AG09319 (cell line): ENCODE measurements at regions not wholly inside any gene's neighbourhood (a gene's known extent, or its start where the extent isn't known, plus 50 kb on each side); places are given as distances from the start of the nearest gene placed in this dataset.

Source experiments
- DNase-seq: peaks from one replicate; pipeline ENCODE4 v3.0.0-alpha.2; 2010; ENCODE audit warnings: low read depth; ENCODE audit errors: extremely low read depth
- TF ChIP-seq, protein P1 (sequence below): IDR thresholded peaks from 2 replicates; pipeline ENCODE4 v1.5.1; 2011; ENCODE audit warnings: low read depth, mild to moderate bottlenecking, inconsistent platforms, low read length, moderate library complexity

DNA sequence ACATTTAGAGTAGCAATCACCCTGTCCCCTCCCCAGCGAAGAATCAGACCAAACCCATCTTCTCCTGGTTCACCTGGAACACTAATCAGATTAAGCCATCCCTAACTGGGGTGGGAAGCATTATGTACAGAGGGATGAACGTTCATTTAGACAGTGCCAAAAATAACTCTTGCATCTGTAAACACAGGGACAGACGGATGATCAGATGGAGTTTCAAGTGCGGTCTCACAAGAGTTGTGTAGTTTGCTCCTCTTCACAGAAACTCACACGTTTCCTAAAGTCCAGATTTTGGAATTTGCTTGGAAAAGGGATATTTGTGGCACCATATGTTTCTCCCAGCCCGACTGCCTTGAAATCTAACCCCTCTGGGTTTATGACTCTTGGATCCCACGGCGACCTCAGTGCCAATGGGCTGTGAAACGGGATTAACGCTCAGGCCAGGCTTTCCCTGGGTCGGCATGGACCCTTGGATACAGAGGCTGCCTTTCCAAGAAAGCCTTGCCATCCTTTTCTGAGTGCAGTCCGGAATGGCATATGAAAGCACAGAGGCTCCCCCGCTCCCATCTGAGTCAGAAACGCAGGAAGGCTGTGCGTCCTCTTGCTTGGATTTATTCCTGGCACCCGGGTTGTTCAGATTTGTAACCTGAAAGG lies 293.2 kb upstream of the HABP2 start:
- DNase-seq = no peak
- TF ChIP-seq, protein P1, sequence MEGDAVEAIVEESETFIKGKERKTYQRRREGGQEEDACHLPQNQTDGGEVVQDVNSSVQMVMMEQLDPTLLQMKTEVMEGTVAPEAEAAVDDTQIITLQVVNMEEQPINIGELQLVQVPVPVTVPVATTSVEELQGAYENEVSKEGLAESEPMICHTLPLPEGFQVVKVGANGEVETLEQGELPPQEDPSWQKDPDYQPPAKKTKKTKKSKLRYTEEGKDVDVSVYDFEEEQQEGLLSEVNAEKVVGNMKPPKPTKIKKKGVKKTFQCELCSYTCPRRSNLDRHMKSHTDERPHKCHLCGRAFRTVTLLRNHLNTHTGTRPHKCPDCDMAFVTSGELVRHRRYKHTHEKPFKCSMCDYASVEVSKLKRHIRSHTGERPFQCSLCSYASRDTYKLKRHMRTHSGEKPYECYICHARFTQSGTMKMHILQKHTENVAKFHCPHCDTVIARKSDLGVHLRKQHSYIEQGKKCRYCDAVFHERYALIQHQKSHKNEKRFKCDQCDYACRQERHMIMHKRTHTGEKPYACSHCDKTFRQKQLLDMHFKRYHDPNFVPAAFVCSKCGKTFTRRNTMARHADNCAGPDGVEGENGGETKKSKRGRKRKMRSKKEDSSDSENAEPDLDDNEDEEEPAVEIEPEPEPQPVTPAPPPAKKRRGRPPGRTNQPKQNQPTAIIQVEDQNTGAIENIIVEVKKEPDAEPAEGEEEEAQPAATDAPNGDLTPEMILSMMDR = no peak

DNA sequence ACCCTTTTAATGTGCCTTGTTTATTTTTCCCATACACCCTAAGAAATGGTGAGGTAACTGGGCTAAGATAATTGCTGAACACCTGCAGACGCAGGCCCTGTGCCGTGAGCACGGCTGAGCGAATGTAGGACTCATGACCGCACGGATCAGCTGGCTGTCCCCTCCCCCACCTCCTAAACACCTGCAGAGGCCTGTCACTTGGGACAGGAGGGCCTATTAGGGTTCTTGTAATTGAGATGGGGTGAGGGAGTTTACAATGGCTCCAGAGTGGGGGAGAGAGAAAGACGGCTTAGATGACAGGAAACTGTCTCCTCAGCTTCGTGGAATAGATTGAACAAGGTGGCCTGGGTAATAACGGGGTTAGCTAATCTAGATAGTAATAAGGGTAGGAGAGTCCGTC lies 291.7 kb upstream of the HABP2 start:
- no peak for DNase-seq
- TF ChIP-seq, protein P1 = no peak

DNA sequence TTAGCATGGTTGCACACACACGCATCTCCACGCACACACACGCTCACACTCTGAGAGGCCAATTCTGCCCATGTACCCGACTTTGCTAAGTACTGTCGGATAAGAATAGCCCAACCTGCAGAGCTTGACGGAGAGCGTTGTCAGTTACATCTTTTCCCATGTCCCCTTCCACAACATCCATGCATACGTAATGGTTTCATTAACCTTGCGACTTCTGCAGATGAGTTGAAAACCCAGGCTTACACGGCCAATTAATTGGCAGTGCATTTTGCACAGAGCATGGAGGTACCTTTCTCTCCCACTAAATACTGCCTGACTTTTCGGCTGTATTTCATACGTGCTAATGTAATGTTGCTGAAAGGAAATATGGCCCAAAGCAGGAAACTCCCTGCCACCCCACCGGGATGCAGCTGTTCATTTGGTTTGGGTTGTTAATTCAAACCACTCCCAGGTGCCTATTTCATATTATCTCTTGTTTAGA lies 291.2 kb upstream of the HABP2 start:
- TF ChIP-seq, protein P1 = no peak
- DNase-seq = no peak

DNA sequence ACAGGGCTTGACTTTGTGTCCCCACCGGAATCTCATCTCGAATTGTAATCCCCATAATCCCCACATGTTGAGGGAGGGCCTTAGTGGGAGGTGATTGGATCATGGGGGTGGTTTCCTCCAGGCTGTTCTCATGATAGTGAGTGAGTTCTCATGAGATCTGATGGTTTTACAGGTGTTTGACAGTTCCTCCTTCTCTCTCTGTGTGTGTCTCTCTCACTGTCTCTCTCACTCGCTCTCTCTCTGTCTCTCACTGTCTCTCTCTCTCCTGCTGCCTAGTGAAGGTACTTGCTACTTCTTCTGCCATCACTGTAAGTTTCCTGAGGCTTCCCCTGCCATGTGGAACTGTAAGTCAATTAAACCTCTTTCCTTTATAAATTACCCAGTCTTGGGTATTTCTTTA lies 289.8 kb upstream of the HABP2 start:
- TF ChIP-seq, protein P1 = no peak
- no peak for DNase-seq

DNA sequence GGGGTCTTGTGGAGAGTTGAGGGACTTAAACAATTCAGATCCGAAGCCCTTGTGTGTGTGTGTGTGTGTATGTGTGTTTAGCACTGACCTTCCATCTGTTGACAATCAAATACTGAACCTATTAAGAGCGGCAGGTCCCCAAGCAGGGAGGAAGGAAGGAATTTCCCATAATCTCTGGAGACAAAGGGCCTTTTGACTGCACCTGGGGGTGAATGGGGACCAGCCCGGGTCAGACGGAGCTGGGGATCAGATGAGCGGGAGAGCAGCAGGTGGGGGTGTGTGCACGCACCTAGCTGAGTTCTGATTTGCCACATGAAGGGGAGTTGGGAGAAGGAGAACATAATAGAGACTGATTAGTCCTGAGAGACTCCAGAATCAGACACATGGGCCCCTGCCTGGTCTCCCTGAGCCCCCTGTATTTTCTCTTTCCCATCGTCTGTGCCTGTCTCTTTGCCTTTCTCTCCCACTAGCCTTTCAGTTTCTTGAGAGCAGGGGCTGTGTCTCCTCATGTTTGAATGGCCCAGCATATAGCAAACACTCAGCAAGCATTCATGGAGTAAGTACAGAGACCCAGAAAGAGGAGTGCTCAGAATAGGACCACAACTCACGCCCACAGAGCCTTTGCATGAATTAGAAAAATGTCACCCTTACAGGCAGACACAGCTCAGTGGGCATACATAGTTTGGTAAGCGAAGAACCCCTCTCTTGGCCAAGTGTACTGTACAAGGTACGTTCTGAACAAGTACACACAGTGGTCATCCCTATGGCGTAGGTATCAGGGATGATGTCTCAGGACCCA lies 288.3 kb upstream of the HABP2 start:
- TF ChIP-seq, protein P1 = no peak
- no peak for DNase-seq

DNA sequence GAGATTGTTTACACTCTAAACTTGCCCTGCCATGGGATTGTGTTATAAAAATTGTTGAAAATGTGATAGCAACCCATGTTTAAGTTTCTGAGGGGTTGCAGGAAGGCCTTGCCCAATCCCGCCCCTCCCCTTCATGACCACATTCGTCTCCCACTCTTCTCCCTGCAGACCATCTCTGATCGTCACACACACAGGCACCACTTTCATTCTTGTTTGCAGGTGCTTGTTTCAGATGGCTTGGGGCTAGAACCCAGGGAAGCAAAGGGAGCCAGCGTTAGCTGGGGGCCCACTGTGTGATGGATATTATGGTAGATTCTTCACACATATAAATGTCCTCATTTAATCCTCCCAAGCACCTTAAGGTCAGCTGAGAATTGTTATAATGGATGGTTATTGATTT lies 286.7 kb upstream of the HABP2 start:
- TF ChIP-seq, protein P1 = no peak

More for the DNA sequence above, 286.7 kb upstream of the HABP2 start:
- no peak for DNase-seq
